Mesendoderm (in vitro differentiated cells): ENCODE measurements at regions not wholly inside any gene's neighbourhood (a gene's known extent, or its start where the extent isn't known, plus 50 kb on each side); places are given as distances from the start of the nearest gene placed in this dataset.

Experiments used
- DNase-seq: peaks from one replicate; pipeline ENCODE4 v3.0.0; 2013
- H2AK5ac ChIP-seq: 2 replicates; pipeline ENCODE4 v1.6.1; 2013; ENCODE audit warnings: low read length, inconsistent platforms
- H2BK120ac ChIP-seq: 2 replicates; pipeline ENCODE4 v1.6.1; 2013; ENCODE audit warnings: low read depth, mild to moderate bottlenecking, low read length, moderate library complexity, mixed read lengths
- H2BK15ac ChIP-seq: replicated peaks from 2 replicates; pipeline ENCODE4 v1.6.1; 2013; ENCODE audit warnings: low read depth, mild to moderate bottlenecking, moderate library complexity
- H2BK5ac ChIP-seq: 2 replicates; pipeline ENCODE4 v1.6.1; 2013; ENCODE audit warnings: low read length, inconsistent platforms
- H3K18ac ChIP-seq: 2 replicates; pipeline ENCODE4 v1.6.1; 2013; ENCODE audit warnings: mild to moderate bottlenecking, low read length, mixed read lengths
- H3K23ac ChIP-seq: one replicate; pipeline ENCODE4 v1.6.1; 2013; ENCODE audit warnings: low read length
- H3K27ac ChIP-seq: 2 replicates; pipeline ENCODE4 v1.5.1; 2013; ENCODE audit warnings: low read depth, mild to moderate bottlenecking, inconsistent platforms, low read length, moderate library complexity
- H3K27me3 ChIP-seq: 2 replicates; pipeline ENCODE4 v1.6.1; 2013; ENCODE audit warnings: low read length, control low read depth, mild to moderate bottlenecking, inconsistent platforms; ENCODE audit not compliant: insufficient read depth, poor library complexity
- H3K36me3 ChIP-seq: 2 replicates; pipeline ENCODE4 v1.6.1; 2013; ENCODE audit warnings: low read length, inconsistent platforms; ENCODE audit not compliant: control insufficient read depth, insufficient read depth
- H3K4ac ChIP-seq: one replicate; pipeline ENCODE4 v1.6.1; 2013; ENCODE audit warnings: low read depth, mild to moderate bottlenecking, low read length, moderate library complexity
- H3K4me1 ChIP-seq: 2 replicates; pipeline ENCODE4 v1.6.1; 2013; ENCODE audit warnings: low read depth, low read length, inconsistent platforms; ENCODE audit not compliant: control insufficient read depth
- H3K4me2 ChIP-seq: 2 replicates; pipeline ENCODE4 v1.6.1; 2013; ENCODE audit warnings: low read length
- H3K4me3 ChIP-seq: 2 replicates; pipeline ENCODE4 v1.5.1; 2013; ENCODE audit warnings: mild to moderate bottlenecking, low read length
- H3K56ac ChIP-seq: one replicate; pipeline ENCODE4 v1.6.1; 2013; ENCODE audit warnings: low read length
- H3K79me1 ChIP-seq: 2 replicates; pipeline ENCODE4 v1.6.1; 2013; ENCODE audit warnings: low read length, inconsistent platforms
- H3K79me2 ChIP-seq: 2 replicates; pipeline ENCODE4 v1.6.1; 2013; ENCODE audit warnings: mild to moderate bottlenecking, low read length; ENCODE audit not compliant: control insufficient read depth, insufficient read depth
- H3K9ac ChIP-seq: 2 replicates; pipeline ENCODE4 v1.6.1; 2013; ENCODE audit warnings: low read length, inconsistent platforms
- H4K5ac ChIP-seq: one replicate; pipeline ENCODE4 v1.6.1; 2013; ENCODE audit warnings: low read length
- H4K8ac ChIP-seq: one replicate; pipeline ENCODE4 v1.6.1; 2013; ENCODE audit warnings: low read depth, mild to moderate bottlenecking, control low read depth, low read length, moderate library complexity
- WGBS: extraction: QIAGEN DNeasy Blood & Tissue Kit; methylation state at CpG from one replicate; pipeline ENCODE4 v1.1.7; 2013; ENCODE audit warnings: low lambda C conversion rate, missing lambda C conversion rate; ENCODE audit not compliant: insufficient coverage; ENCODE audit errors: extremely low coverage; 5-methylcytosine and 5-hydroxymethylcytosine counted together

DNA sequence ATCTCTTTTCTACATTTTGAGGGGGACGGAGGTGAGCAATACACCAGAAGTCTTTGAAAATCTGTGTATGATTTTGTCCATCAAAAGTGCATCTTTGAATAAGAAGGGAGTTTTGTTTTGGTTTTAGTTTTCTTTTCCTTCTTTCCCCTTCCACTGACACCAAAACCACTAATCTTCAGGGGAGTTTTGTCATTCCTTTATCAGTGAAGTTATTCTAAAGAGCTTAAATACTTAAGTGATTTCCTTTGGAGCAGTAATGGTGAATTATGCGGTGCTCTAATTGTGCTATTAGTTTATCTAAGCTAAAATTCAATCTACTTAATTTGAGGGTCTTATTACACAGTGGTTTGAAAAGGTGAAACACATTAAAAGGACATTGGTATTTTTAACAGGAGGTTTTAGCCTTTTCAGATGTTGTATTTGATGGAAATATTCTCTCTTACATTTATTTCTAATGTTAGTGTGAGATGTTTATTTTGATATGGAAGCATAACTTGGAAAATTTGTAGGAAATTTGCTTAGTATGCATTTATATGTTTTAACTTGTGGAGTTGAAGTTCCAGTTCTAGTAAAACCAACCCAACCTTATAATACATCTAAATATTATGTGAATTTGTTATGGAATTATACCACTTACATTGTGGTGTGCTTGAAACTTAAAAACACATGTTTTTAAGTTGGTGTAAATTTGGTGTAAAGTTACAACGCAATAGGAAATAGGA lies 124.9 kb downstream of the PCDH7 start:
- no peak overlapping the region for H3K4me2 ChIP-seq
- H2BK15ac ChIP-seq: no peak overlapping the region
- no peak overlapping the region for H3K23ac ChIP-seq
- H3K79me2 ChIP-seq: no peaks in the 10 kb centered on the region
- no peak overlapping the region for H4K5ac ChIP-seq
- H2AK5ac ChIP-seq: no peak overlapping the region
- no peak overlapping the region for H3K9ac ChIP-seq
- H3K79me1 ChIP-seq: no peaks in the 10 kb centered on the region
- no peak overlapping the region for H4K8ac ChIP-seq
- H3K18ac ChIP-seq: no peak overlapping the region
- H3K4me3 ChIP-seq: no peak overlapping the region
- no peak overlapping the region for H3K4ac ChIP-seq
- H3K27ac ChIP-seq: no peak overlapping the region
- H2BK120ac ChIP-seq: no peak overlapping the region
- no peak overlapping the region for H3K56ac ChIP-seq
- H3K4me1 ChIP-seq: peaks cover 1% of the 10 kb centered on the region
- no peak overlapping the region for H2BK5ac ChIP-seq
- DNase-seq: peak; percentile 23
- WGBS: no CpG with 5 or more reads among the region's 3 CpGs
- H3K27me3 ChIP-seq: no peaks in the 10 kb centered on the region
- no peaks in the 10 kb centered on the region for H3K36me3 ChIP-seq

GRCh38 chr4:30847167-30847566 lies 127.0 kb downstream of the PCDH7 start:
- no CpG with 5 or more reads among the region's 1 CpG for WGBS
- H3K27me3 ChIP-seq: no peaks in the 10 kb centered on the region
- H3K18ac ChIP-seq: no peak overlapping the region
- no peaks in the 10 kb centered on the region for H3K36me3 ChIP-seq
- H3K23ac ChIP-seq: no peak overlapping the region
- no peak overlapping the region for H3K4ac ChIP-seq
- no peak overlapping the region for H4K8ac ChIP-seq
- no peaks in the 10 kb centered on the region for H3K79me2 ChIP-seq
- no peak overlapping the region for H4K5ac ChIP-seq
- no peak overlapping the region for H3K9ac ChIP-seq
- no peak overlapping the region for H2BK5ac ChIP-seq
- DNase-seq: peak; percentile 89
- no peak overlapping the region for H2BK15ac ChIP-seq
- no peak overlapping the region for H3K4me3 ChIP-seq
- H3K4me1 ChIP-seq: no peaks in the 10 kb centered on the region
- H3K4me2 ChIP-seq: no peak overlapping the region
- H2BK120ac ChIP-seq: no peak overlapping the region
- H3K27ac ChIP-seq: no peak overlapping the region
- no peak overlapping the region for H2AK5ac ChIP-seq
- H3K56ac ChIP-seq: no peak overlapping the region
- no peaks in the 10 kb centered on the region for H3K79me1 ChIP-seq

DNA sequence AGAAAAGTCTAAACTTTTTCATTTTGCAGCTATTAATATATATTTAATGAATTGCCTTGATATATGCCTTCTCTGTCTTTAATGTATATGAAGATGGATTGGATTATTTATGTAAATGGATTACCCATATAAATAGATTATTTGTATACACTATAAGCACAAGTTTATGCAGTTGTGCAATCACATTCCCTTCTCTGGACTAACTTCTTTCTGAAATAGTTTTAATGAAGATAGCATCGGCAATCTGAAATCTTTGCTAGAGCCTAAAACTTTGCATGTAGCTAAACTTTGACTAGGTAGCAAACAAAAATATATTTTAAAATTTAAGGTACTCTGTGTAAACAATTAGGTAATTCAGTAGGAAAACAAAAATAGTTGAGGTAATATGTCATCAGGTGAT lies 127.8 kb downstream of the PCDH7 start:
- Histone ChIP-seq H3K9ac (no peak overlapping the region), H3K36me3 (no peaks in the 10 kb centered on the region), H3K27ac (no peak overlapping the region), H3K79me2 (no peaks in the 10 kb centered on the region), H3K18ac (no peak overlapping the region), H3K4me1 (no peaks in the 10 kb centered on the region), H3K4me3 (no peak overlapping the region), H2BK15ac (no peak overlapping the region), H2BK120ac (no peak overlapping the region), H3K56ac (no peak overlapping the region), H2BK5ac (no peak overlapping the region), H3K27me3 (no peaks in the 10 kb centered on the region), H4K5ac (no peak overlapping the region), H3K23ac (no peak overlapping the region), H3K4ac (no peak overlapping the region), H3K4me2 (no peak overlapping the region), H3K79me1 (no peaks in the 10 kb centered on the region), H2AK5ac (no peak overlapping the region), H4K8ac (no peak overlapping the region)
- no peak for DNase-seq
- WGBS: no CpG with 5 or more reads among the region's 1 CpG

GRCh38 chr4:30854531-30854930 lies 134.4 kb downstream of the PCDH7 start:
- no peak overlapping the region for H3K4me3 ChIP-seq
- no peak overlapping the region for H2BK5ac ChIP-seq
- H4K5ac ChIP-seq: no peak overlapping the region
- H3K79me1 ChIP-seq: no peaks in the 10 kb centered on the region
- no peak overlapping the region for H3K56ac ChIP-seq
- H3K36me3 ChIP-seq: no peaks in the 10 kb centered on the region
- H3K27ac ChIP-seq: no peak overlapping the region
- no peak overlapping the region for H3K4me2 ChIP-seq
- no peak overlapping the region for H3K9ac ChIP-seq
- no peak overlapping the region for H2AK5ac ChIP-seq
- no peak overlapping the region for H2BK120ac ChIP-seq
- no peak overlapping the region for H3K4ac ChIP-seq
- H3K4me1 ChIP-seq: no peaks in the 10 kb centered on the region
- H3K79me2 ChIP-seq: no peaks in the 10 kb centered on the region
- no peak overlapping the region for H3K23ac ChIP-seq
- H3K18ac ChIP-seq: no peak overlapping the region
- no peaks in the 10 kb centered on the region for H3K27me3 ChIP-seq
- H2BK15ac ChIP-seq: no peak overlapping the region
- WGBS: no CpG with 5 or more reads among the region's 3 CpGs
- no peak overlapping the region for H4K8ac ChIP-seq
- DNase-seq: no peak

- Histone ChIP-seq H3K23ac (no peak overlapping the region), H3K27me3 (no peaks in the 10 kb centered on the region), H3K79me1 (no peaks in the 10 kb centered on the region), H3K4me2 (no peak overlapping the region), H4K8ac (no peak overlapping the region), H2AK5ac (no peak overlapping the region), H3K56ac (no peak overlapping the region), H3K18ac (no peak overlapping the region), H2BK5ac (no peak overlapping the region), H3K4ac (no peak overlapping the region), H3K9ac (no peak overlapping the region), H3K27ac (no peak overlapping the region), H2BK120ac (no peak overlapping the region), H2BK15ac (no peak overlapping the region), H3K79me2 (no peaks in the 10 kb centered on the region), H3K4me1 (no peaks in the 10 kb centered on the region), H3K36me3 (no peaks in the 10 kb centered on the region), H3K4me3 (no peak overlapping the region), H4K5ac (no peak overlapping the region)
- no CpG with 5 or more reads among the region's 3 CpGs for WGBS
- DNase-seq: no peak
Measured at GRCh38 chr4:30855232-30855631, 135.1 kb downstream of the PCDH7 start.
